NCI-H748 treated with DMSO at 0.1 percent for 48 hours (cell line): ENCODE measurements at regions not wholly inside any gene's neighbourhood (a gene's known extent, or its start where the extent isn't known, plus 50 kb on each side); places are given as distances from the start of the nearest gene placed in this dataset.

Experiments
- DNase-seq: peaks from one replicate; lab custom pipeline; 2025; lab: John Stamatoyannopoulos, UW

DNA sequence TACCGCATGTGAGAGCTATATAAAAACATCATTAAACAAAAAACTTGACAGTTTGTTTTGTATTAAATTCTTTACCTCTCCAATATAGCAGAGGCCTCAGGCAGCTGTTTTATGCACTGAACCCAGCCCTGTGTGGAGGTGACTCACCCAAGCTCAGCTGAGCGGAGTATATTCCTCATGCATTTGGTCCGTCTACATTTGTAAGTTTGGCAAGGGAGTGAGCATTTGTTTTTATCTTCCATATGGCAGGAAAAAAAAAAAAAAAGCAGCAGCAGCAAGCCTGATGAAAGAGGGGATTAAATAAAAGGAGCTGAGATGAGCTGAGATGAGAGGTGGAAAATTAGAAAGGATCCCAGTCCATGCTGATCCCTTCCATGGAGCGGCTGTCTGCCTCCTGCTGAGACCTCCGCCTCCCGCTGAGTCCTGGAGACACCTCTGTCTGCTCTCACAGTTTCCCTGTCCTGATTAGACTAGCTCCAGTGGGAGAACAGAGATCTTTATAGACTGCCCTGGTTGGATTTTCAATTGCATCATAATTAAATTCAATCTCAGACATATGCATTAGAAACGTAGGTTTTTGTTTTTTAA is 112.0 kb upstream of the CTNND2 start:
- no peak for DNase-seq

DNA sequence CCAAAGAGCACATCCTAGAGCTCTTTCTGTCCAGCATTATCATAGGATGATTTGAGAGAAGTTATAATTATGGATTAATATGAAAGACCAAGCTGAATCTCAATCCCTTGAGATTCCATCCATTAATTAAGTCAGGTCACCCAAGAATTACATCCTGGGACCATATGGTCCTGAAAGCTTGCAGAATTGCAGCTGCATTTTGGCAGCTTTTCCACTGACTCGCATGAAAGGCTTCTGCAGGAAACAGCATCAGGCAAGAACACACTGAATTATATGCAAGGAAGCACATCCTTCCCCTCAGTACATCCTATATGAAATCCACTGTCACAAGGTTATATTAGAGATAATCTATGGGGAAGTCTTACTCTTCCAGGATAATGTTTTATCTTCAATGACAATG is 109.1 kb upstream of the CTNND2 start:
- no peak for DNase-seq

DNA sequence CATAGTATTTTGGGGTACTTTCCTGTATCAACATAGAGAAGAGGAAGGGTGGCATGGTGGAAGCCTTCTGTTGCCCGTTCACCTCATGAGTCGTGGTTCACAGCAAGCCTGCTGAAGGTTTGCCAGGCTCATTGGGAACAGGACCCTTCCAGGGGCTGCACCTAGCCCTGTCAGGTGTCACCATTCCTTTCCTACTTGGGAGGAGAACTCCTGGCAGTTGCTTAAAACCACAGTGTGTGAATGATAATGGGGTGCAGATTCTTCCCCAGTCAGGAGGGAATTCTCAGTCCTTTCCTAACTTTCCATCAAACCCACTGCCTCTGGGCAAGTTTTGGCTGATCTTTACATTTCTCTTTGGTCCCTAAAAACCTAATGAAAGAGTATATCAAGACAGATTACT is 99.4 kb upstream of the CTNND2 start:
- no peak for DNase-seq

DNA sequence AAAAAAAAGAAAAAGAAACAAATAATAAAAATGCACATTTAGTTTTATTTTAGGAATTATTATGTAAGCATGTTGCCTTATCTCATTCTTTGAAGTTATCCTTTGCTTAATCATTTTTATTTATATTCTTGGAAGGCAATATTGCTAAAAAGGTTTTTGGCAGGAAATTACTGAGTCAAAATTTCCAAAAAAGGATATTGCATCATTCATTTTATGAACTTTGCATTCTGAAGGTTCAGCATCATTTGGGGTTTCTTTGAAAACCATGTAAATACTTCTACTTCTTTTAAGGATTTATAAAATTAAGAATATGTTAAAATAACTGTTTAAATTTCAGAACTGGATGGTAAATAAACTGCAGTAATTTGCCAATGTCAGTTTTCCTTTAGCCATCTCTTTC is 94.2 kb upstream of the CTNND2 start:
- no peak for DNase-seq

- DNase-seq = no peak
Measured at GRCh38 chr5:11997942-11998341, 93.7 kb upstream of the CTNND2 start.

GRCh38 chr5:11992518-11992917 is 88.3 kb upstream of the CTNND2 start:
- no peak for DNase-seq

GRCh38 chr5:11985993-11986392 is 81.7 kb upstream of the CTNND2 start:
- no peak for DNase-seq

DNA sequence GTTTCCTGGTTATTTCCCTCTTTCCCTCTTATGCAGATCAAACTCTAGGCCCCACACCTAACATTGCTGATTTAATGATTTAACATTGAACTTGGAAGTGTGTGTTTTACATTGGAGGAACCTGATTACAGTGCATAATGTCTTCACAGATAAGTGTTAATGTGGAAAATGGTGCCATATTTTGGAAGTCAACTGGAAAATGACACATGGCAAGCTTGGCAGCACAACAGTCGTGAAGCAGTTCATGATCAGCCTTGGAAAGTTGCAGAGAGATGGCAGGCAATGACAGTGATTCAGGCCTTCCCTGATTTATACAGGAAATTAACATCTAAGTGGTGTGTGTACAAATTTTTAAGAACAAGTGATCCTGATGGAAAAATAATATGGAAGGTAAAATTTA is 80.0 kb upstream of the CTNND2 start:
- no peak for DNase-seq

DNA sequence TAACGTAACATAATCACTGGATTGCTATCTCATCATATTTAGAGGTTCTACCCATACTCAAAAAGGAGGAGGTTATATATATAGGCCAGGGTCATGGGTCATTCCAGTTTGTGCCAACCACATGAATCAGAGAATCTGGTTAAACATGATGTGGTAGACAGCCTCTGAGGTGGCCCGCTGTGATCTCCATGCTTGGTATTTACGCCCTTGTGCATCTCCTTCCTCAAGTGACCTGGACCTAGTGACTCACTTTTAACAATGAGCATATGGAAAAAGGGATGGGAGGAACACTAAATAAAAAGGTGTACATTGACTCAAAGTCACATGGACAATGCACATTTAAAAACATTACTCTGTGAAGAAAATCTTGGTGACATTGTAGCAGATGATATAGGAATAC is 77.7 kb upstream of the CTNND2 start:
- DNase-seq = no peak

DNA sequence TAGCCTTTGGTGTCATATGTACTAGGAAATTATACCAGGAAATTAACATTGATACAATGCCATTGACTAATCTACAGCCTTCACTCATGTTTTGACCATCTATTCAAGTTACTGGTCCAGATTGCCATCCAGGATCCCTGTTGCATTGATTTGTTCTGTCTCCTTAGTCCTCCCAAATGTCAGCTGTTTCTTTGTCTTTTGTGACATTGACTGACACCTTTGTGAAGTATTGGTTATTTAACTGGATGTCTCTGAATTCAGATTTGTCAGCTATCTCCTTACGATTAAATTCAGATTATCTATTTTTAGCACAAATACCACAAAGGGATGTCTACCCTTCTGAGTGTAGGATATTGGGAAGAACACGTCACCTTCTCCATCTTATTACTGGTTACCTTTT is 73.7 kb upstream of the CTNND2 start:
- DNase-seq = no peak

DNA sequence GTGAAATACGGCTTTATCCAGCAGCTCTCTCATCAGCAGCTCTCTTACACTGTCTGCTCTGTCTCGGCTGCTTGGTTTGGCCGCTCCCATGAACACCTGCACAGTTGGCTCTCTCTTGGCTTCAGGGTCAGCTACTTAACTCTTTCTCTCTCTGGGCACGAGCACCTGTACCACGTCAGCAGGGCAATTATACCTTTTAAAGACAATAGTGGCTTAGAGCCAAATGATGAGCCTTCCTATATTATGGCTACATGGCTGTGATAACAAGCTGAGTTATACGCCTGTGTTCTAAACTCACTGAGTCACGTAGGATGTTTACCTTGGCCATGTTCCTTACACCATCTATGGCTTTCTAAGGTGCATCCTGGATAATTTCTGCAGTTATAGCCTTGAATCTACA is 69.2 kb upstream of the CTNND2 start:
- DNase-seq = no peak

DNA sequence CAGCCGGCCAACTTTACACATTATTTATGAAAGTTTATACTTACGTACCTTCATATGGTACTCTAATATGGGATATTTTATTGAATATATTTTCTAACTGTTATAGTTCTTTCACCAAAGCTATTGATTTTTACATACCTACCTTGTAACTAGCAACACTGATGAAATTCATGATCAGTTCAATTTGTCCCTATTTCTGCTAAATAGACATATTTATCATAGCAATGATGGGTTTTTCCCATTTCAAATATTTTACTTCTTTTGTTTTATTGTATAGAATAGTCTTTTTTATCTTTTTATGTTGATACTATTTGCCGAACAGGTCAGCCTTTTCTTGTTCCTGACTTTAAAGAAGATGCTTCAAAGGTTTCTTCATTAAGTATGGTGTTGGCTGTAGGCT is 59.0 kb upstream of the CTNND2 start:
- DNase-seq = no peak

DNA sequence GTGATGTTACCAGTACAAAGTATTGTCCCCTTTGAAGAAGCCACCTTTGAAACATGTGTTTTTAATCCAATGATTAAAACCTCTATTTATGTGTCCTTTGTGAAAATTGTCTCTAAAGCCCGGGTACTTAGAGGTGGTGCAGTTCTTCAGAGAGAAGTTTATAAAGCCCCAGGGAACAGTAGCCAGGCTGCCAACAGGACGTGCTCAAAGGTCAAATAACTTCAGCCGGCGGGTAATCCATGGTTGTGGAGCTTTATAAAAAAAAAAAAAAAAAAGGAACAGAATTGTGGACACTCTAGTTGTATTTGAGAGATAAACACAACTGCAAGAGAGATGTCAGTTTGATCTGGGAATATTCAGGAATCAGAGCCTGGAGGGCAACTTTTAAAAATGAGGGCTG is 57.9 kb upstream of the CTNND2 start:
- no peak for DNase-seq

DNA sequence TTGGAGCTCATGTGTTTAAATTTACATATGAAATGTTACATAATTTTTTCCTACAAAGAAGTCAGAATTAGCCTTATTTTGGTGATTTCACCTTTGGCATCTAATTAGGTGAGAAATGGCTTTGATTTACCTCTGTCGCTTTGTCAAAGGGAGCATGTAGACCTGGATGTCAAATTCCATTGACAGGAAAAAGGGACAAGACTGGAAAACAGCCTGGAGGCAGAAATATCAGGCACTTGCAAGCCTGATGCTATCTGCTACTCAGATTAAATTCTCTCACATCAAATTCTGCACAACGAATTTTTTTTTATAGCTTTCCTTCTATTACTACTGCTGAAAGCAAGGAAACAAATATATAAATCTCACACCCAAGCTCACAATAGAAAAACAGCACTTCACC is 54.1 kb upstream of the CTNND2 start:
- no peak for DNase-seq

GRCh38 chr5:11955331-11955730 is 51.1 kb upstream of the CTNND2 start:
- DNase-seq = no peak
